Activated CD4-positive, alpha-beta T cell treated with anti-CD3 and anti-CD28 coated beads, Interleukin-2, amount 50 U/mL, for 48 hours (primary cell): ENCODE measurements at regions not wholly inside any gene's neighbourhood (a gene's known extent, or its start where the extent isn't known, plus 50 kb on each side); places are given as distances from the start of the nearest gene placed in this dataset.

Source experiments
- DNase-seq, 2 experiments: peaks; one replicate each; pipeline ENCODE4 v3.0.0-alpha.2; 2020

DNA sequence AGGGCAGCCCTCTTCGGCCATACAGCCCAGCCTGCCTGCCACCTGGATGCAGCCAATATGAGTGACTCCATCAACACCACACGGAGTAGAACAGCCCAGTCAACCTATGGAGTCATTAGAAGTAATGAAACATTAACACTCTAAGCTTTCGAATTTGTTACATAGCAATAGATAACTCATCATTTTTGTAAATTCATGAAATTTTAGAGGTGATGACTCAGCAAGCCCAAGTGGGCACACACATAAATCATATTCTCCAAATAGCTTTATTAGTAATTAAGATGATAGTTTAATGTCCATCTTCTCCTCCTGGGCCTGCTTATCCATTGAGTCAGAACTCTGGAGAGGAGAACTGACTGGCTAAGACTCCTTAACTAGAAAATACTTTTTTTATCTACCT lies 335.0 kb upstream of the KCNH8 start:
- DNase-seq = no peak

DNA sequence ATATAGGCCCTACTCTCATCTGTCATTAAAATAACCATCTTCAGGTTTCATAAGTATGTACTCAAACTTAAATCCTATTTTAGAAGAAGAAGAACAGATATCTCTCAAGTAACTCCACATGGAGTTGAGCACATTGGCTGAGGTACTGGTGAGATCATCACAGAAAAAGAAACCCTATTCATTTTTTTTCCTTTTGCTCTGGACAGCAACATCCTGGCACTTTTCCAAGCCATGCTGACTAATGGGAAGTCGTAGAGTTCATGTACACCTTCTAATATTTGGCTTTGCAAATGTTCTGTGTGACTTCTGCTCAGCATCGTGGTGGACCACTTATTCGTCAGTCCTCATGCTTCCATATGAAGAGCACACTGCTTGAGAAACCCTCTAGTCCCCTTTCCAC lies 336.0 kb upstream of the KCNH8 start:
- DNase-seq = no peak

DNA sequence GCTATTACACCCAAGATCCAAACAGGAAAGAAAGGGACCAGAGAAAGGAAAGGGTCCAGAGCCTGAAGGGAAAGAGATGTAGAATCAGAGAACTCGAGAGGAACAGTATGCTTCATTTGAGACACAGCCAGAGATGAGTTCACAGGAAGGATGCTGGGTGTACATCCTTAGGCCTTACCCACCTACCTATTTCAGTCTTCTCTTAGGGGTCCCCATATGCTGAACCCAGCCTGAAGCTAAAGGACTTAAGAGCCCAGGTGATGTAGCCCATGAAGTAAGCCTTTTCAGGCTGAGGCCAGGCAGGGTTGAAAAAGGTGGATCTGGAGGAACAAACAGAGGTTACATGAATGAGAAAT lies 338.0 kb upstream of the KCNH8 start:
- DNase-seq = no peak

- DNase-seq = no peak
Observed at GRCh38 chr3:18809640-18810305, 338.5 kb upstream of the KCNH8 start.

DNA sequence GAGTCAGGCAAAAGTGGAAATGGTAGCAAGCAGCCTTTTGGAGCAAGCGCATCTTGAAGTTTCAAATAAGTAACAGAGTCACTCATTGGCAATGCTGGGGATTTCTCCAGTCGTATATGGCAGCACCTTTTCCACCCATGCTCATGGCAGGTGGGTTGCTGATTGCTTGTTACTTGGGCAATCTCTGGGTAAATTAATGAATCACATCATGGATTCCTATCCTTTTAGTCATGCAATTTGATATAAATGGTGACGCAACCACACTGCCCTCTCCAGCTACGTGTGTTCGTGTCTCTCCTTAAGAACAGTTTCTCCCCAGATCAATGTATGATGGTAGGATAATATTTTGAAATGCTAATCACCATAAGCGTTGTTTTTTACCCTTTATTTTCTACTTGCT lies 339.9 kb upstream of the KCNH8 start:
- no peak for DNase-seq

DNA sequence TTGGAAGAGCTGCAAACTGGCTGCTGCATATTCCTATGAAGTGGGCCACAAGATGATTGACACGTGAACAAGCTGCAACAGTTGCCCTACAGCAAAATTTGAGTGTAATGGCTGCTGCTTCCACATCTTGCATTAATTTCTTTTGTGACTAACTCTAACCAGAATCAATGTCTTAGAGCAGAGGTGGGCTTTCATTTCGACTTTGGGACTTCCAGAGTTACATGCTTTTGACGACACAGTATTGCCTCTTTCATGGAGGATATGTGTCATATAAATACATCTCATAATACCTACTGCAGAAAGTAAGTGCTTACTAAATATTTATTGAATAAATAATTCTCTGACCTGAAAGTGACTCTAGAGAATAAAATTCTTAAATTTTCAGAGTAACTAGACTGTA lies 340.7 kb upstream of the KCNH8 start:
- DNase-seq = no peak

DNA sequence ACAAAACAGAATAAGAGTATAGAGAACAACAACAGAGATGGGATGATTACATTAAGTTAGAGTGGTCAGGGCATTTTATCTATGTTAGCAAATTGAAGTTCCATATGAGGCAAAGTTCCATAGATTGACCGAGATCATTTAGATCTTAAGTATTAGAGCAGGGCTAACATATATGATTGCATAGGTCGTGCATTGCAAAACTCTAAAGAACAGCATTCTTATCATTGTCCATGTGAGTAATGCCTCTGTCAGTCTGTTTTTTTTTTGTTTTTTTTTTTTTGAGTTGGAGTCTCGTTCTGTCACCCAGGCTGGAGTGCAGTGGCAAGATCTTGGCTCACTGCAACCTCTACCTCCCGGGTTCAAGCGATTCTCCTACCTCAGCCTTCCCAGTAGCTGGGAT lies 341.7 kb upstream of the KCNH8 start:
- DNase-seq = no peak

GRCh38 chr3:18797378-18797777 lies 350.9 kb upstream of the KCNH8 start:
- DNase-seq = no peak

DNA sequence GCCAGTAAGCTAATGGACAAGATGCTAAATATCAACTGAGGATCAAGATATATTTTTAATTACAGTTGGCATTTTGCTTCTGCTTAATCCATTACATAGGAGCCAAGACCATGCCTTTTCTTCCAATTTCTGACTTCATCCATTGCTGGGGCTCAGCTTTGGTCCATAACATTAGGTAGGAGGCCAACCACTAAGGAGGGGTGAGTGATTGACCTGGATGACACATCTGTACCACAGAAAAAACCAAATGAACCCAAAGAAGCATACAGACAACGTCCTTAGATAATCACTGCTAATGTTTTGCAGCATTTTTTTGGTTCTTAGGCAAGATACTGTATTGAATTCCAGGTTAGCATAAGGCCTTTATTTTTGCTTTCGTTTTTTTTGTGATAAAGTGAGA lies 353.2 kb upstream of the KCNH8 start:
- no peak for DNase-seq

GRCh38 chr3:18791752-18792151 lies 356.6 kb upstream of the KCNH8 start:
- no peak for DNase-seq

DNA sequence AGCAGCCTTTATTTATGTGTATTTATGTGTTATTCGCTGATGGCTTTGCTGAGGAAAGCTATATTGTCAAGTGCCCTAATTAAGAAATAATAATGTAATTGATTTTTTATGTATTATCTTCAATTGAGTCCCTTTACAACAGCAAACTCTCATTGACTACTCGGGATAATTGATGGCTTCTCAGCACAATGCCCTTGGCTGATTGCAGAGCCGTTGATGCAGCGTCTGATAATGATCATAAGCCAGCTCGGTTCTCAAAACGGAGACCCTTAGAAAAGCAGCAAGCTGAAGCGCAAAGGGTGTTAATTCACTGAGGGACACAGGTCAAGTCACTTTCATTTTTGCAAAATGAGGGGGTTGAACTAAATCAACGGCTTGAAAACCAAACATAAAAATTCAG lies 357.1 kb upstream of the KCNH8 start:
- DNase-seq = no peak

DNA sequence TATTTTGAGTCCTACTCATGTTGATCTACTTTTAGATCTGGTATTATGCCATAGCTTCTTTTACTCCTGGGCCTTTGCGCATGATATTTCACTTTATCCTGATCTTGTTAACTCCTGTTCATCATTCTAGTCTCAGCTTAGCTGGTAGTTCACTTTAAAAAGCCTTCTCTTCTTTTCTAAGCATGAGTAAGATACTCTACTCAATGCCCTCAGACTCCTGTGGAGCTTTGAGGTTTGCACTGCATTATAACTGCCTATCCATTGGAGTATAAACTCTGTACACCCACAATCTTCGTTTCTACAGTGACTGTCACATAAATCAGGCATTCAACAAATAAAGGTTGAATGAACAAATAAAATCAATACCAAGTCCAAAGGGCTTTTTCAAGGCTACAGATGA lies 357.9 kb upstream of the KCNH8 start:
- no peak for DNase-seq

DNA sequence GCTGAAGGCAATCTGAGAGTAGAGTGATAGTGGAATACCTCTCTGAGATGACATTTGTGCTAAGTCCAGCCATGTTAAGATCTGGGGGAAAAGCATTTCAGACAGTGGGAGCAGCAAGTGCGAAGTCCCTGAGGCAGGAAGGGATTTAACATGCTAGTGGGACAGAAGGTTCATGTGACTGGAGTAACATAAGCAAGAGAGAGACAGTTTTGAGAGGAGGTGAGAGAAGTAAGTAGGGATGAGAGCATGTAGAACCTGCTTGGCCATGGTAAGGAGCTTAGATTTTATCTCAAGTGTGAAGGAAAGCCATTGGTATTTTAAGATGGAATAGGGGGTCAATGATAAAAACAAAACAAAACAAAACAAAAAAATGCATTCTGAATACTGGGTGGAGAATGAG lies 358.6 kb upstream of the KCNH8 start:
- no peak for DNase-seq

DNA sequence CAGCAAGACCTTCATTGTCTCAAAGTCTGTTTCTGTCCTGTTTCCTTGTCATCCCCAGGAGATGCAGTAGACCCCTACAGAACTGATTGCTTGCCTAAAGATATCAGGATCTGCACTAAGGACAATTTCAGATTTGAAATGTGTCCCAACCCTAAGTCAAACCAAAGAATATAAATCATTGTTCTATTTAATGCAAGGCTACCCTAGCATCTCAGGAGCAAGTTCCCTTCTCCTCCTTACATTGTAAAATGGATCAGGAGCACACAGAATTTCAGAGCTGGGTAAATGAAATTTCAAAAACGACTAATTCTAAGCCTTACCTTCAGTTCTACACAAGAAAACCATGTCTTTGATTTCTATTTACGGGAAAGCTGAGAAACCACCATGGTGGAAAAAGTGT lies 360.9 kb upstream of the KCNH8 start:
- DNase-seq = no peak

- no peak for DNase-seq
Observed at GRCh38 chr3:18786650-18787323, 361.5 kb upstream of the KCNH8 start.

DNA sequence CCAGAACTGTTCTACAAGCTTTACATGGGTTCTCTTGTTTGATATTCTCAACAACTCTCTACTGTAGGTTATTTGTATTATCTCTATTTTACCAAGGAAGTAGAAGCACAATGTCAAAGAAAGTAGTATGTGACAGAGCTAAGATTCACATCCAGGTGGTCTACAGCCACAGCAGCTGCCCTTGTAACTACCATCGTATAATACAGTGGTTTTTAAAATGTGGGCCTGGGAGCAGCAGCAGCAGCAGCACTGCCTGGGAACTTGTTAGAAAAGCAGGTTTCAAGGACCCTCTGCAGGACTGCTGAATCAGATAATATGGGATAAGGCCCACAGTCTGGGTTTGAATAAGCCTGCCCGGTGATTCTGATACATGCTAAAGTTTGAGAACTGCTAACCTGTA lies 357.1 kb upstream of the SATB1 start:
- no peak for DNase-seq

GRCh38 chr3:18780959-18781358 lies 355.8 kb upstream of the SATB1 start:
- DNase-seq = no peak

- DNase-seq = no peak
Observed at GRCh38 chr3:18779704-18780103, 354.6 kb upstream of the SATB1 start.

GRCh38 chr3:18778598-18778997 lies 353.5 kb upstream of the SATB1 start:
- no peak for DNase-seq

- no peak for DNase-seq
Observed at GRCh38 chr3:18778094-18778493, 353.0 kb upstream of the SATB1 start.

DNA sequence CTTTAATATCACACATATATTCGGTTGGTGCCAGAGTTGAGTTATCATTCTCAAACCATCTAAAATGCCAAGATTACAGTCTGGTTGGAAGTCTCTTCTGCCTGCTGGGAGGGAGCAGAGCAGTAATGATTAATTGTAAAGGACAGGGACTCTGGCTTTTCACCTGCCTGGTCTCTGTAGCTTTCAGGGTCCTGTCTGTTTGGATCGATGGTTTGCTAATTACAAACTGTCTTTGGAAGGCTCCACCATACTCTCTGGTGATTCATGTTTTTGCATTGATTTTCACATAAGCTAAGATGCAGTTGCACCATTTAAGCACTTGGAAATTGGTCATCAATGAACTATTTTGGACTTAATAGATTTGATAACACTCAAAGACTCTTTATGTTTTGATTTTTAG lies 350.4 kb upstream of the SATB1 start:
- DNase-seq = no peak

- no peak for DNase-seq
Observed at GRCh38 chr3:18774319-18775088, 349.4 kb upstream of the SATB1 start.

- no peak for DNase-seq
Observed at GRCh38 chr3:18772699-18773305, 347.7 kb upstream of the SATB1 start.

- DNase-seq = no peak
Observed at GRCh38 chr3:18771931-18772330, 346.8 kb upstream of the SATB1 start.
